ENCODE measurements at regions not wholly inside any gene's neighbourhood (a gene's known extent, or its start where the extent isn't known, plus 50 kb on each side); places are given as distances from the start of the nearest gene placed in this dataset.

- H3K9me3 ChIP-seq (ENCODE audit: control insufficient read depth, low read length): no peaks in the 10 kb centered on the region
- no peak overlapping the region for H3K27ac ChIP-seq (ENCODE audit: low read depth in 1 of 2, low read length in 2 of 2)
- H3K27me3 ChIP-seq (ENCODE audit: control insufficient read depth in 1 of 2, insufficient read depth in 2 of 2, low read length in 1 of 2): no peaks in the 10 kb centered on the region
- intact Hi-C loops (cut with DNase I): no loop called here
- no peaks in the 10 kb centered on the region for H3K4me1 ChIP-seq (ENCODE audit: control insufficient read depth in 1 of 2, insufficient read depth in 2 of 2, low read length in 2 of 2)
- no peaks in the 10 kb centered on the region for H3K36me3 ChIP-seq (ENCODE audit: control insufficient read depth in 1 of 2, insufficient read depth in 2 of 2, low read length in 1 of 2)
- ATAC-seq (ENCODE audit: low FRiP score): no peak
- 64 to 67% methylated on average over 8 of the region's 8 CpGs for WGBS, 2 donors
- H3K4me3 ChIP-seq (ENCODE audit: low read length in 2 of 2): no peak overlapping the region
- no peak for DNase-seq
Observed at GRCh38 chr1:168391851-168392681, 111.4 kb downstream of the TBX19 start.

GRCh38 chr1:168390271-168390670 lies 109.6 kb downstream of the TBX19 start:
- ATAC-seq (ENCODE audit: low FRiP score) (no peak), DNase-seq (no peak)
- intact Hi-C loops (cut with DNase I): no loop called here
- no peak overlapping the region for H3K27ac ChIP-seq (ENCODE audit: low read depth in 1 of 2, low read length in 2 of 2)
- no peaks in the 10 kb centered on the region for H3K27me3 ChIP-seq (ENCODE audit: control insufficient read depth in 1 of 2, insufficient read depth in 2 of 2, low read length in 1 of 2)
- H3K9me3 ChIP-seq (ENCODE audit: control insufficient read depth, low read length): peaks cover 2% of the 10 kb centered on the region
- WGBS, 2 donors: 71 to 74% methylated on average over 2 of the region's 2 CpGs
- H3K4me3 ChIP-seq (ENCODE audit: low read length in 2 of 2): no peak overlapping the region
- H3K4me1 ChIP-seq (ENCODE audit: control insufficient read depth in 1 of 2, insufficient read depth in 2 of 2, low read length in 2 of 2): no peaks in the 10 kb centered on the region
- no peaks in the 10 kb centered on the region for H3K36me3 ChIP-seq (ENCODE audit: control insufficient read depth in 1 of 2, insufficient read depth in 2 of 2, low read length in 1 of 2)

GRCh38 chr1:168387781-168388760 lies 107.4 kb downstream of the TBX19 start:
- ATAC-seq (ENCODE audit: low FRiP score): no peak
- no peak overlapping the region for H3K27ac ChIP-seq (ENCODE audit: low read depth in 1 of 2, low read length in 2 of 2)
- peaks cover 2% of the 10 kb centered on the region for H3K9me3 ChIP-seq (ENCODE audit: control insufficient read depth, low read length)
- H3K36me3 ChIP-seq (ENCODE audit: control insufficient read depth in 1 of 2, insufficient read depth in 2 of 2, low read length in 1 of 2): no peaks in the 10 kb centered on the region
- H3K27me3 ChIP-seq (ENCODE audit: control insufficient read depth in 1 of 2, insufficient read depth in 2 of 2, low read length in 1 of 2): no peaks in the 10 kb centered on the region
- H3K4me1 ChIP-seq (ENCODE audit: control insufficient read depth in 1 of 2, insufficient read depth in 2 of 2, low read length in 2 of 2): no peaks in the 10 kb centered on the region
- no peak for DNase-seq
- no peak overlapping the region for H3K4me3 ChIP-seq (ENCODE audit: low read length in 2 of 2)
- WGBS, 2 donors: 64 to 79% methylated on average over 5 of the region's 5 CpGs
- intact Hi-C loops (cut with DNase I): no loop called here

- ATAC-seq (ENCODE audit: low FRiP score) (no peak), DNase-seq (peak; percentile 56 to 78)
- intact Hi-C loops (cut with DNase I): no loop called here
- no peaks in the 10 kb centered on the region for H3K36me3 ChIP-seq (ENCODE audit: control insufficient read depth in 1 of 2, insufficient read depth in 2 of 2, low read length in 1 of 2)
- H3K9me3 ChIP-seq (ENCODE audit: control insufficient read depth, low read length): peaks cover 2% of the 10 kb centered on the region
- no peak overlapping the region for H3K27ac ChIP-seq (ENCODE audit: low read depth in 1 of 2, low read length in 2 of 2)
- no peaks in the 10 kb centered on the region for H3K4me1 ChIP-seq (ENCODE audit: control insufficient read depth in 1 of 2, insufficient read depth in 2 of 2, low read length in 2 of 2)
- no peaks in the 10 kb centered on the region for H3K27me3 ChIP-seq (ENCODE audit: control insufficient read depth in 1 of 2, insufficient read depth in 2 of 2, low read length in 1 of 2)
- WGBS, 2 donors: 30 to 32% methylated on average over 25 of the region's 25 CpGs
- no peak overlapping the region for H3K4me3 ChIP-seq (ENCODE audit: low read length in 2 of 2)
Observed at GRCh38 chr1:168386949-168387586, 106.4 kb downstream of the TBX19 start.

- WGBS, 2 donors: 82 to 96% methylated on average over 2 of the region's 2 CpGs
- Histone ChIP-seq H3K9me3 (ENCODE audit: control insufficient read depth, low read length) (peaks cover 2% of the 10 kb centered on the region), H3K36me3 (ENCODE audit: control insufficient read depth in 1 of 2, insufficient read depth in 2 of 2, low read length in 1 of 2) (no peaks in the 10 kb centered on the region)
Observed at GRCh38 chr1:168386492-168386891, 105.8 kb downstream of the TBX19 start.

GRCh38 chr1:168381850-168382249 lies 101.2 kb downstream of the TBX19 start:
- DNase-seq: no peak

More at GRCh38 chr1:168386492-168386891, 105.8 kb downstream of the TBX19 start:
- Histone ChIP-seq H3K4me3 (ENCODE audit: low read length in 2 of 2) (no peak overlapping the region), H3K27ac (ENCODE audit: low read depth in 1 of 2, low read length in 2 of 2) (no peak overlapping the region), H3K4me1 (ENCODE audit: control insufficient read depth in 1 of 2, insufficient read depth in 2 of 2, low read length in 2 of 2) (no peaks in the 10 kb centered on the region), H3K27me3 (ENCODE audit: control insufficient read depth in 1 of 2, insufficient read depth in 2 of 2, low read length in 1 of 2) (no peaks in the 10 kb centered on the region)
- intact Hi-C loops (cut with DNase I): no loop called here
- ATAC-seq (ENCODE audit: low FRiP score) (no peak), DNase-seq (no peak)

DNA sequence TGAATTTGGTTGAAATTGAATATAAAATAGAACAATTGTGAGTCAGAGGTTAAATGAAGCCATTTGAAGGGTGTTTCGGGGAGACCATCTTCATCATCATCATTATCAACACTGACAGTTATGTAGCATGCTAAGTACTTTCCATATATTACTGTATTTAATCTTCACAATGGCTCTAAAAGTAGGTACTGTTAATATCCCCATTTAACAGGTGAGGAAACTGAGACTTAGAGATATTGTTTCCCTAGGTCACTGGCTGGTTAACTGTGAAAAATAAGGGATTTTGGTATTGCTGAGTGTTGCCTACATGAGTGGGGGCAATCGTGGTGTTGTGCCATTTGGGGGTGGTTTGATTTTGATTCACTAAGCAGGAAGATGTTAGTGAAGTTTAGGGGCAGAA lies 100.3 kb downstream of the TBX19 start:
- no peaks in the 10 kb centered on the region for H3K4me1 ChIP-seq (ENCODE audit: control insufficient read depth in 1 of 2, insufficient read depth in 2 of 2, low read length in 2 of 2)
- DNase-seq (no peak), ATAC-seq (ENCODE audit: low FRiP score) (no peak)
- peaks cover 2% of the 10 kb centered on the region for H3K9me3 ChIP-seq (ENCODE audit: control insufficient read depth, low read length)
- no peak overlapping the region for H3K4me3 ChIP-seq (ENCODE audit: low read length in 2 of 2)
- no peaks in the 10 kb centered on the region for H3K27me3 ChIP-seq (ENCODE audit: control insufficient read depth in 1 of 2, insufficient read depth in 2 of 2, low read length in 1 of 2)
- H3K27ac ChIP-seq (ENCODE audit: low read depth in 1 of 2, low read length in 2 of 2): no peak overlapping the region
- H3K36me3 ChIP-seq (ENCODE audit: control insufficient read depth in 1 of 2, insufficient read depth in 2 of 2, low read length in 1 of 2): no peaks in the 10 kb centered on the region
- intact Hi-C loops (cut with DNase I): no loop called here
- 78 to 82% methylated on average over 2 of the region's 2 CpGs for WGBS, 2 donors

More at GRCh38 chr1:168381850-168382249, 101.2 kb downstream of the TBX19 start:
- Histone ChIP-seq H3K4me3 (ENCODE audit: low read length in 2 of 2) (no peak overlapping the region), H3K27ac (ENCODE audit: low read depth in 1 of 2, low read length in 2 of 2) (no peak overlapping the region), H3K36me3 (ENCODE audit: control insufficient read depth in 1 of 2, insufficient read depth in 2 of 2, low read length in 1 of 2) (no peaks in the 10 kb centered on the region), H3K9me3 (ENCODE audit: control insufficient read depth, low read length) (peaks cover 2% of the 10 kb centered on the region), H3K4me1 (ENCODE audit: control insufficient read depth in 1 of 2, insufficient read depth in 2 of 2, low read length in 2 of 2) (no peaks in the 10 kb centered on the region), H3K27me3 (ENCODE audit: control insufficient read depth in 1 of 2, insufficient read depth in 2 of 2, low read length in 1 of 2) (no peaks in the 10 kb centered on the region)
- no peak for ATAC-seq (ENCODE audit: low FRiP score)
- intact Hi-C loops (cut with DNase I): no loop called here

- Histone ChIP-seq H3K27me3 (ENCODE audit: control insufficient read depth in 1 of 2, insufficient read depth in 2 of 2, low read length in 1 of 2) (no peaks in the 10 kb centered on the region), H3K9me3 (ENCODE audit: control insufficient read depth, low read length) (no peaks in the 10 kb centered on the region), H3K4me3 (ENCODE audit: low read length in 2 of 2) (no peak overlapping the region), H3K36me3 (ENCODE audit: control insufficient read depth in 1 of 2, insufficient read depth in 2 of 2, low read length in 1 of 2) (no peaks in the 10 kb centered on the region), H3K27ac (ENCODE audit: low read depth in 1 of 2, low read length in 2 of 2) (no peak overlapping the region), H3K4me1 (ENCODE audit: control insufficient read depth in 1 of 2, insufficient read depth in 2 of 2, low read length in 2 of 2) (no peaks in the 10 kb centered on the region)
- intact Hi-C loops (cut with DNase I): no loop called here
- 88 to 89% methylated on average over 8 of the region's 8 CpGs for WGBS, 2 donors
- no peak for DNase-seq
- ATAC-seq (ENCODE audit: low FRiP score): no peak
Observed at GRCh38 chr1:168379104-168379860, 98.6 kb downstream of the TBX19 start.
